ENCODE measurements at regions not wholly inside any gene's neighbourhood (a gene's known extent, or its start where the extent isn't known, plus 50 kb on each side); places are given as distances from the start of the nearest gene placed in this dataset.
"Not testable (repeated sequence)": the region's sequence is repeated elsewhere in the genome, so short reads cannot be mapped to it uniquely, and the experiment has no call there.

DNA sequence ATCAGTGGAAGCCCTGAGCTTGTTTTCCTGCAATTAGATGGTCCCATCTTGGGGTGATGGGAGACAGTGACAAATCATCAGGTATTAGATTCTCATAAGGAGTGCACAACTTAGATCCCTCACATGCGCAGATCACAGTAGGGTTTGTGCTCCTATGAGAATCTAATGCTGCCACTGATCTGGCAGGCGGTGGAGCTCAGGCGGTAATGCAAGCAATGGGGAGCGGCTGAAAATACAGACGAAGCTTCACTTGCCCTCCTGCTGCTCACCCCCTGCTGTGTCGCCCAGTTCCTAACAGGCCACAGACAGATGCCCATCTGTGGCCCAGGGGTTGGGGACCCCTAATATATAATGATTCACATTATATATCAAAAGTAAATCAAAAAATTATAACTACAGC is 258.8 kb upstream of the USP15 start:
- H3K4me1 Mint-ChIP-seq: no peaks in the 10 kb centered on the region
- H3K4me3 Mint-ChIP-seq: no peak overlapping the region
- DNase-seq: no peak
- no peaks in the 10 kb centered on the region for H3K36me3 Mint-ChIP-seq
- no peaks in the 10 kb centered on the region for H3K4me1 ChIP-seq (ENCODE audit: insufficient read depth, low read length)
- H3K27ac Mint-ChIP-seq: no peak overlapping the region
- no peak overlapping the region for H3K27ac ChIP-seq (ENCODE audit: low read depth, low read length)
- H3K4me3 ChIP-seq (ENCODE audit: low read length): no peak overlapping the region
- H3K9me3 ChIP-seq (ENCODE audit: low read length): no peaks in the 10 kb centered on the region
- H3K27me3 Mint-ChIP-seq: peaks cover 0 to 3% of the 10 kb centered on the region in 2 donors
- H3K27me3 ChIP-seq (ENCODE audit: insufficient read depth, low read length, poor library complexity, severe bottlenecking): no peaks in the 10 kb centered on the region
- ChIA-PET CTCF (no interaction called here), POLR2A (no interaction called here)
- no peaks in the 10 kb centered on the region for H3K36me3 ChIP-seq (ENCODE audit: insufficient read depth, low read length)
- peaks cover 0 to 3% (median 0%) of the 10 kb centered on the region in 5 donors for H3K9me3 Mint-ChIP-seq

DNA sequence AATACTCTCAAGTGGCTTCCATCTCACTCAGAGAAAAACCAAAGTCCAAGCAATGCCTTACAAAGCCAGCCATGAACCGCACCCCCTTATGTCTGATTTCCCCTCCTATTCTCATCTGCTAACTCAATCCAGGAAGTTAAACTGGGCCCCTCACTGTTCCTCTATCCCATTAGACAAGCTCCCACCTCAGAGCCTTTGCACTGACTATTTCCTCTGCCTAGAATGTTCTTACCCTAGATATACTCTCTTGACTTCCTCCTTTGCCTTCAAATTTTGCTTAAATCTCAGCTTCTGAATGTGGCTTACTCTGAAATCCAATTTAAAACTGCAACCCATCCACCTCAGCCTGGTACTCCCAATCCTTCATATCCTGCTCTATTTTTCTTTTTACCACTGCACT is 257.0 kb upstream of the USP15 start:
- no peaks in the 10 kb centered on the region for H3K4me1 ChIP-seq (ENCODE audit: insufficient read depth, low read length)
- DNase-seq: no peak
- no peaks in the 10 kb centered on the region for H3K27me3 ChIP-seq (ENCODE audit: insufficient read depth, low read length, poor library complexity, severe bottlenecking)
- Mint-ChIP-seq H3K36me3 (no peaks in the 10 kb centered on the region), H3K4me1 (no peaks in the 10 kb centered on the region), H3K27me3 (peaks cover 0 to 3% of the 10 kb centered on the region in 2 donors), H3K27ac (no peak overlapping the region), H3K4me3 (no peak overlapping the region), H3K9me3 (no peaks in the 10 kb centered on the region)
- ChIA-PET POLR2A (no interaction called here), CTCF (no interaction called here)
- H3K36me3 ChIP-seq (ENCODE audit: insufficient read depth, low read length): no peaks in the 10 kb centered on the region
- no peaks in the 10 kb centered on the region for H3K9me3 ChIP-seq (ENCODE audit: low read length)
- no peak overlapping the region for H3K27ac ChIP-seq (ENCODE audit: low read depth, low read length)
- H3K4me3 ChIP-seq (ENCODE audit: low read length): no peak overlapping the region

DNA sequence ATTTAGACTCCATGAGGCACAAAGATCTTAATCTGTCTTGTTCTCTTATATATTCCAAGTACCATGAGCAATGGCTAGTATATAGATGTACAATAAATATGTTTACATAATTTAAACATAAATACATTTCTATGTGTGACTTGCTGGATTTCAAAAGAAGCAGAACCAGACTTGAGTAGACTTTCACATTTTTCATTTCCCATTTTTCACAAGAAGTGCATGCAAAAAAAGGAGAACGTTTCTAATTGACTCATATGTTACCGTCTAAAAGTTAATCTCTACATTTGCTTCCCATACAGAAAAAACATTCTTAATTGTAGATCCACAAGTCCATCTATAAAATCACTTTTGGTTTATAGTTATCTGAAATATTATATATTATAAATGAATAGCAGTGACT is 256.5 kb upstream of the USP15 start:
- POLR2A ChIA-PET: no interaction called here

DNA sequence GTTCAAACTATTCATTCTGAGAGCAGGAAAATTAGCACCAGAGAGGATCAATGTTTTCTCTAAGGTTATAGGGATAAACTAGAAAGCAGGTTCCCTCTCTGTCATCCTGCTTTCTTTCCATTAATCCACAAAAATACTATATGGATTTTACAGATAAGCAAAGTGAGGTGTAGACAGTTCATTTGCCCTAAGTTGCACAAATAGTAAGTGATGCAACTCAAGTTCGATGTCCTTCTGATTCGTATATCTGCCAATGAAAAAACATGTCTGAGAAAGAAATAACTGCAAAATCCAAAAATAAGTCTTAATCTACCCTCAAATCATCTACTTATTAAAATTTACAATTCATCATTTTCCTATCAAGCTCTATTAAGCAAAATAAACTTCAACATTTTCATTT is 254.6 kb upstream of the USP15 start:
- H3K27me3 ChIP-seq (ENCODE audit: insufficient read depth, low read length, poor library complexity, severe bottlenecking): no peaks in the 10 kb centered on the region
- Mint-ChIP-seq H3K27ac (no peak overlapping the region), H3K36me3 (no peaks in the 10 kb centered on the region), H3K4me1 (no peaks in the 10 kb centered on the region), H3K27me3 (peaks cover 0 to 3% of the 10 kb centered on the region in 2 donors), H3K9me3 (peaks cover 0 to 3% (median 0%) of the 10 kb centered on the region in 5 donors), H3K4me3 (no peak overlapping the region)
- ChIA-PET CTCF (no interaction called here), POLR2A (no interaction called here)
- H3K36me3 ChIP-seq (ENCODE audit: insufficient read depth, low read length): no peaks in the 10 kb centered on the region
- no peaks in the 10 kb centered on the region for H3K4me1 ChIP-seq (ENCODE audit: insufficient read depth, low read length)
- H3K27ac ChIP-seq (ENCODE audit: low read depth, low read length): no peak overlapping the region
- H3K9me3 ChIP-seq (ENCODE audit: low read length): no peaks in the 10 kb centered on the region
- no peak for DNase-seq
- H3K4me3 ChIP-seq (ENCODE audit: low read length): no peak overlapping the region

More for the DNA sequence above, 256.5 kb upstream of the USP15 start:
- Mint-ChIP-seq H3K9me3 (no peaks in the 10 kb centered on the region), H3K4me3 (no peak overlapping the region), H3K27ac (no peak overlapping the region), H3K27me3 (peaks cover 0 to 3% of the 10 kb centered on the region in 2 donors), H3K36me3 (no peaks in the 10 kb centered on the region), H3K4me1 (no peaks in the 10 kb centered on the region)
- Histone ChIP-seq H3K9me3 (ENCODE audit: low read length) (no peaks in the 10 kb centered on the region), H3K4me1 (ENCODE audit: insufficient read depth, low read length) (no peaks in the 10 kb centered on the region), H3K27ac (ENCODE audit: low read depth, low read length) (no peak overlapping the region), H3K4me3 (ENCODE audit: low read length) (no peak overlapping the region), H3K36me3 (ENCODE audit: insufficient read depth, low read length) (no peaks in the 10 kb centered on the region), H3K27me3 (ENCODE audit: insufficient read depth, low read length, poor library complexity, severe bottlenecking) (no peaks in the 10 kb centered on the region)
- DNase-seq: no peak
- CTCF ChIA-PET: no interaction called here

DNA sequence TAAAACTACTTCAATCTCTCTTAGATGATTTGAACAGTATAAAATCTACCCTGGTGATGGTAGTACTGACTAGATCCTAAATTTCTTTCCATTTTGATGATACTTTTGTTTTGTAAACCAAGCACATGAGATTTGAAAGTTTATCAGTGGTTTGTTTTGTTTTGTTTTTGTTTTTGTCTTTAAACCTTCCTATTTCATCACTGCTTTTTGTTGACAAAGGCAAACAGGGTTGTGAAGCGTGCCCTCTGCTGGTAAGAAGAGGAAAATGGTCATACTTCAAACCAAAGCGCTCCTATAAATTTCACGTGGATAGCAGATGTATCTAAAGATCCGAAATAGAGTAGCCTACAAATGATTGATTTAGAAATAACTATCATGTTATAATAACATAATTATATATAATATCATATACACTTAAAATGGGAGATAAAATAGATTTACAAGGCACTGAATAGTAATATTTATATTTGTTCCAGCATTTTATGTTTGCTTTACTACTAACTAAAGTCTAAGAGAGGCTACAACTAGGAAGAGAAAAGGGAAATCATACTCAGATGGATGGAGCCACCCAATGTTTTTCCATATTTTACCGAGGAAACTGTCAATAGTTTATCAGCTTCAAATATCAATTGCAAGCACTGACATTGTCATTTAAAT is 254.0 kb upstream of the USP15 start:
- ChIA-PET POLR2A (no interaction called here), CTCF (no interaction called here)
- no peak overlapping the region for H3K4me3 ChIP-seq (ENCODE audit: low read length)
- H3K27ac ChIP-seq (ENCODE audit: low read depth, low read length): no peak overlapping the region
- no peak overlapping the region for H3K27ac Mint-ChIP-seq
- no peaks in the 10 kb centered on the region for H3K27me3 ChIP-seq (ENCODE audit: insufficient read depth, low read length, poor library complexity, severe bottlenecking)
- DNase-seq: no peak
- no peak overlapping the region for H3K4me3 Mint-ChIP-seq
- H3K36me3 ChIP-seq (ENCODE audit: insufficient read depth, low read length): no peaks in the 10 kb centered on the region
- H3K4me1 ChIP-seq (ENCODE audit: insufficient read depth, low read length): no peaks in the 10 kb centered on the region
- peaks cover 0 to 3% (median 0%) of the 10 kb centered on the region in 5 donors for H3K9me3 Mint-ChIP-seq
- no peaks in the 10 kb centered on the region for H3K4me1 Mint-ChIP-seq
- H3K36me3 Mint-ChIP-seq: no peaks in the 10 kb centered on the region
- H3K27me3 Mint-ChIP-seq: peaks cover 0 to 3% of the 10 kb centered on the region in 2 donors
- H3K9me3 ChIP-seq (ENCODE audit: low read length): no peaks in the 10 kb centered on the region

DNA sequence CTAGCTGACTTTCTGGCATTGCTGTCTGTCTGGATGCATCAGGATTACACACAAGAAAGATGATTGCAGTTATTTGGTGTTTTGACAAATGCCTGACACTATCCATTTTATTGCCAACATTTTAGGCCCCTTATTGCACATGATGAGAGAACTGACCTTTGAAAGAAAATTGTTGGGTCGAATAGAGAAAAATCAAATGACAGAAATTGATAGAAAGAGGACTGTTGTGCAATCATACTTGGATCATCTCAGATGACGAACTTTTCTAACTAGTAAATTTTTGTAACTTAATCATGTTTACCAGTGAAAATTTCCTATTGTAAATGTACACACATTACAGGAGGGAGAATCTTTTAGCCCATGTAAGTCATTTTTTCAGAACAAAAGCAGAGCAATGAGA is 251.5 kb upstream of the USP15 start:
- no peak for DNase-seq
- Mint-ChIP-seq H3K4me3 (no peak overlapping the region), H3K27ac (no peak overlapping the region), H3K4me1 (no peaks in the 10 kb centered on the region), H3K9me3 (peaks cover 0 to 3% (median 0%) of the 10 kb centered on the region in 5 donors), H3K27me3 (peaks cover 0 to 3% of the 10 kb centered on the region in 2 donors), H3K36me3 (no peaks in the 10 kb centered on the region)
- no peak overlapping the region for H3K27ac ChIP-seq (ENCODE audit: low read depth, low read length)
- POLR2A ChIA-PET: no interaction called here
- no peak overlapping the region for H3K4me3 ChIP-seq (ENCODE audit: low read length)
- no peaks in the 10 kb centered on the region for H3K9me3 ChIP-seq (ENCODE audit: low read length)
- no peaks in the 10 kb centered on the region for H3K27me3 ChIP-seq (ENCODE audit: insufficient read depth, low read length, poor library complexity, severe bottlenecking)
- no peaks in the 10 kb centered on the region for H3K36me3 ChIP-seq (ENCODE audit: insufficient read depth, low read length)
- H3K4me1 ChIP-seq (ENCODE audit: insufficient read depth, low read length): no peaks in the 10 kb centered on the region
- CTCF ChIA-PET: no interaction called here

DNA sequence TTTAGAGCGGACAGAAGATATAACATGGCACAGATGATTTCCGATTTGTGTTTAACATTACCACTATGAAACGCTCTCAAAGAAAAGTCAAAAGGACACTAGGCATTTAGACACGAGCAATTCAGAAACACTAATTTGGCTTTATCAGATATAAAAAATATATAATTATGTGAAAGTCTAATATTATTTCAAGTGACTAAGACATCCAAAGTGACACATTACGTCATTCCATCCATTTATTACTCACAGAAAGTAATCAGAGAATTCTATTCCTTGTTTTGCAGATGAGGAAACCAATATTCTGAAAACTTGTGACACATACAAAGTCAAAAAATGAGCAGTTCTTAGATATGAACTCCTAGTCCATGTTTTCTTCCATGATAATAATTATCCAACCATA is 250.8 kb upstream of the USP15 start:
- Histone ChIP-seq H3K27me3 (ENCODE audit: insufficient read depth, low read length, poor library complexity, severe bottlenecking) (no peaks in the 10 kb centered on the region), H3K27ac (ENCODE audit: low read depth, low read length) (no peak overlapping the region), H3K36me3 (ENCODE audit: insufficient read depth, low read length) (no peaks in the 10 kb centered on the region), H3K4me1 (ENCODE audit: insufficient read depth, low read length) (no peaks in the 10 kb centered on the region), H3K4me3 (ENCODE audit: low read length) (no peak overlapping the region), H3K9me3 (ENCODE audit: low read length) (no peaks in the 10 kb centered on the region)
- Mint-ChIP-seq H3K36me3 (no peaks in the 10 kb centered on the region), H3K9me3 (peaks cover 0 to 3% (median 0%) of the 10 kb centered on the region in 5 donors), H3K4me1 (no peaks in the 10 kb centered on the region), H3K27me3 (peaks cover 0 to 3% of the 10 kb centered on the region in 2 donors), H3K27ac (no peak overlapping the region), H3K4me3 (no peak overlapping the region)
- ChIA-PET CTCF (no interaction called here), POLR2A (no interaction called here)
- DNase-seq: no peak

DNA sequence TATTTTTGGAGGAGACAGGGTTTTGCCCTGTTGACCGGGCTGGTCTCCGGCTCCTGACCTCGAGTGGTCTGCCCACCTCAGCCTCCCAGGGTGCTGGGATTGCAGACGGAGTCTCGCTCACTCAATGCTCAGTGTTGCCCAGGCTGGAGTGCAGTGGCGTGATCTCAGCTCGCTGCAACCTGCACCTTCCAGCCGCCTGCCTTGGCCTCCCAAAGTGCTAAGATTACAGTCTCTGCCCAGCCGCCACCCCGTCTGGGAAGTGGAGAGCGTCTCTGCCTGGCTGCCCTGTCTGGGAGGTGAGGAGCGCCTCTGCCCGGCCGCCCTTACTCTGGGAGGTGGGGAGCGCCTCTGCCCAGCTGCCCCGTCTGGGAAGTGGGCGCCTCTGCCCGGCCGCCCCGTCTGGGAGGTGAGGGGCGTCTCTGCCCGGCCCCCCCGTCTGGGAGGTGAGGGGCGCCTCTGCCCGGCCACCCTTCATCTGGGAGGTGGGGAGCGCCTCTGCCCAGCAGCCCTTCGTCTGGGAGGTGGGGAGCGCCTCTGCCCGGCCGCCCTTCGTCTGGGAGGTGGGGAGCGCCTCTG is 249.8 kb upstream of the USP15 start:
- H3K4me3 ChIP-seq (ENCODE audit: low read length); DNase-seq; H3K27me3 Mint-ChIP-seq; H3K4me3 Mint-ChIP-seq; H3K9me3 Mint-ChIP-seq; H3K4me1 Mint-ChIP-seq; H3K27ac Mint-ChIP-seq; H3K9me3 ChIP-seq (ENCODE audit: low read length); H3K27me3 ChIP-seq (ENCODE audit: insufficient read depth, low read length, poor library complexity, severe bottlenecking); CTCF ChIA-PET; H3K36me3 Mint-ChIP-seq; H3K4me1 ChIP-seq (ENCODE audit: insufficient read depth, low read length); H3K36me3 ChIP-seq (ENCODE audit: insufficient read depth, low read length); H3K27ac ChIP-seq (ENCODE audit: low read depth, low read length); POLR2A ChIA-PET: not testable (repeated sequence)

Data from CD8-positive, alpha-beta memory T cell (primary cell).